Upper lobe of left lung (tissue), 4 donors: ENCODE measurements at regions not wholly inside any gene's neighbourhood (a gene's known extent, or its start where the extent isn't known, plus 50 kb on each side); places are given as distances from the start of the nearest gene placed in this dataset.

ENCODE experiments used
- EP300 ChIP-seq, 4 donors: sonication (generic); formaldehyde crosslinking; IDR thresholded peaks; one replicate each; pipeline ENCODE4 v1.5.1; 2017; ENCODE audit warnings: antibody characterized with exemption in 4 of 4, control low read depth in 2 of 4
- POLR2A ChIP-seq, 4 donors: fragments of 450-650 bp; IDR thresholded peaks; one replicate each; pipeline ENCODE4 v1.5.1; 2016 to 2017; ENCODE audit warnings: antibody characterized with exemption in 4 of 4, mild to moderate bottlenecking in 2 of 4
- POLR2AphosphoS5 ChIP-seq, 2 donors: sonication (generic); formaldehyde crosslinking; IDR thresholded peaks; one replicate each; pipeline ENCODE4 v1.5.1; 2017; ENCODE audit warnings: antibody characterized with exemption in 2 of 2
- TF ChIP-seq, protein P1 (sequence below), 6 experiments: fragments of 450-650 bp in 4 of 6; fragments of 200-600 bp in 2 of 6; sonication (generic) in 2 of 6; IDR thresholded peaks; one replicate each; pipeline ENCODE4 v1.5.1; 2016 to 2019; ENCODE audit warnings: antibody characterized with exemption in 6 of 6

GRCh38 chr18:22683786-22684185 is 249.3 kb upstream of the RBBP8 start:
- TF ChIP-seq, protein P1, sequence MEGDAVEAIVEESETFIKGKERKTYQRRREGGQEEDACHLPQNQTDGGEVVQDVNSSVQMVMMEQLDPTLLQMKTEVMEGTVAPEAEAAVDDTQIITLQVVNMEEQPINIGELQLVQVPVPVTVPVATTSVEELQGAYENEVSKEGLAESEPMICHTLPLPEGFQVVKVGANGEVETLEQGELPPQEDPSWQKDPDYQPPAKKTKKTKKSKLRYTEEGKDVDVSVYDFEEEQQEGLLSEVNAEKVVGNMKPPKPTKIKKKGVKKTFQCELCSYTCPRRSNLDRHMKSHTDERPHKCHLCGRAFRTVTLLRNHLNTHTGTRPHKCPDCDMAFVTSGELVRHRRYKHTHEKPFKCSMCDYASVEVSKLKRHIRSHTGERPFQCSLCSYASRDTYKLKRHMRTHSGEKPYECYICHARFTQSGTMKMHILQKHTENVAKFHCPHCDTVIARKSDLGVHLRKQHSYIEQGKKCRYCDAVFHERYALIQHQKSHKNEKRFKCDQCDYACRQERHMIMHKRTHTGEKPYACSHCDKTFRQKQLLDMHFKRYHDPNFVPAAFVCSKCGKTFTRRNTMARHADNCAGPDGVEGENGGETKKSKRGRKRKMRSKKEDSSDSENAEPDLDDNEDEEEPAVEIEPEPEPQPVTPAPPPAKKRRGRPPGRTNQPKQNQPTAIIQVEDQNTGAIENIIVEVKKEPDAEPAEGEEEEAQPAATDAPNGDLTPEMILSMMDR (IDR thresholded peaks at IDR 0.05), result no peak
- TF ChIP-seq POLR2A (IDR thresholded peaks at IDR 0.05) (no peak), POLR2AphosphoS5 (IDR thresholded peaks at IDR 0.05) (no peak), EP300 (IDR thresholded peaks at IDR 0.05) (no peak)
